IPS-15b (cell line): ENCODE measurements at regions not wholly inside any gene's neighbourhood (a gene's known extent, or its start where the extent isn't known, plus 50 kb on each side); places are given as distances from the start of the nearest gene placed in this dataset.
A peak's percentile ranks its signal among the peaks of the same experiment; 100 is the strongest.

Experiments used
- H3K27me3 ChIP-seq: one replicate; pipeline ENCODE4 v1.6.1; 2013; ENCODE audit warnings: low read length; ENCODE audit not compliant: control insufficient read depth, insufficient read depth
- H3K36me3 ChIP-seq: one replicate; pipeline ENCODE4 v1.6.1; 2013; ENCODE audit warnings: low read length; ENCODE audit not compliant: control insufficient read depth, insufficient read depth
- H3K4me1 ChIP-seq: one replicate; pipeline ENCODE4 v1.6.1; 2013; ENCODE audit warnings: mild to moderate bottlenecking, low read length; ENCODE audit not compliant: control insufficient read depth, insufficient read depth
- H3K4me3 ChIP-seq: one replicate; pipeline ENCODE4 v1.5.1; 2013; ENCODE audit warnings: low read depth, low read length
- H3K9ac ChIP-seq: one replicate; pipeline ENCODE4 v1.6.1; 2013; ENCODE audit warnings: low read depth, mild to moderate bottlenecking, low read length
- H3K9me3 ChIP-seq: one replicate; pipeline ENCODE4 v1.6.1; 2013; ENCODE audit warnings: mild to moderate bottlenecking, low read length; ENCODE audit not compliant: control insufficient read depth, insufficient read depth

DNA sequence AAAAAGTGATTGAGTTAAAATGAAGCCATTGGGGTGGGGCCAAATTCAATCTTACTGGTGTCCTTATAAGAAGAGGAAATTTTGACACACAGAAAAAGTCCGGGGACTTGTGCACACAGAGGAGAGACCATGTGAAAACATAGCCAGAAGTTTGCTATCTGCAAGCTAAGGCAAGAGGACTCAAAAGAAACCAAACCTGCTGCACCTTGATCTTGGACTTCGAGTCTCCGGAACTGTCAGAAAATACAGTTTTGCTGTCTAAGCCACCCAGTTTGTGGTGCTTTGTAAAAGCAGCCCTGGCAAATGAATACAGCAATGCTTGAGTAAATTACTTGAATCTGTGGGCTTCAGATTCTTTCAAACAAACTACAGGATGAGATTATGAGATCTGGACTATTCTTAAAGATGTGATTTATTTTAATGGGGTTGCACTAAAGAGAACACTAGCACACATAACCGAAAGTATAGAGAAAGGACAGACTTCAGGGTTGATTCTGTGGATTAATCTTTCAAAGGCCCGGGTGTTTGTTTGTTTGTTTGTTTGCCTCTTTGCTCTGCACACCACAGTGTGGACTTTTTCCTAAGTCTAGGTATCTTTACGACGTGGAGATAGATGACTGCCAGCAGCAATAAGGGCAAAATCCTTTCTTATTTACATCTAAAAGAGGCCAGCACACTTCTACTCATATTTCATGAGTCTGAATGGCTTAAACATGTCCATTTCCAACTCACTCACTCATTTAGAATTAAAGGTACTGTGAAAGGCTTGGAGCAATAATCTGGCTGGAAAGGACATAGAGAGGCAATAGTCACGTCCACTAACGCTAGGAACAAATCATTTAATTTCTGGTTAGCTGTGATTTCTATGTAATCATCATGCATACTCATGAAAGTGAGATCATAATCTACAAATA is 53.9 kb upstream of the SSR3 start:
- H3K4me3 ChIP-seq: no peak overlapping the region
- peaks cover 3% of the 10 kb centered on the region for H3K27me3 ChIP-seq
- no peak overlapping the region for H3K9ac ChIP-seq

DNA sequence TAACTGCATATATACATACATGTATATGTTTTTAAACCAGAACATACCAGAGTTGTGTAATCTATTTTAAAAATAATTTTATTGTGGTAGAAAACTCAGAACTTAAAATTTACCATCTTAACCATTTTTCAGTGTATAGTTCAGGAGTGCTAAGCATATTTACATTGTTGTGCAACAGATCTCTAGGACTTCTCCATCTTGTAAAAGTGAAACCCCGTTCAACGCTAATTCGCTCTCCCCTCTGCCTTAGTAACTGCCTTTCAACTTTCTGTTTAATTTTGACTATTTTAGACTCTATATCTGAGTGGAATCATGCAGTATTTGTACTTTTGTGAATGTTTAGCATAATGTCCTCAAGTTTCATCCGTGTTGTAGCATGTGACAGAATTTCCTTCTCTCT is 51.8 kb upstream of the SSR3 start:
- Histone ChIP-seq H3K9ac (no peak overlapping the region), H3K27me3 (peaks cover 3% of the 10 kb centered on the region), H3K4me3 (no peak overlapping the region), H3K36me3 (no peaks in the 10 kb centered on the region), H3K9me3 (no peaks in the 10 kb centered on the region), H3K4me1 (peaks cover 4% of the 10 kb centered on the region)

More for the DNA sequence above, 53.9 kb upstream of the SSR3 start:
- H3K9me3 ChIP-seq: no peaks in the 10 kb centered on the region
- H3K36me3 ChIP-seq: no peaks in the 10 kb centered on the region
- peaks cover 4% of the 10 kb centered on the region for H3K4me1 ChIP-seq

DNA sequence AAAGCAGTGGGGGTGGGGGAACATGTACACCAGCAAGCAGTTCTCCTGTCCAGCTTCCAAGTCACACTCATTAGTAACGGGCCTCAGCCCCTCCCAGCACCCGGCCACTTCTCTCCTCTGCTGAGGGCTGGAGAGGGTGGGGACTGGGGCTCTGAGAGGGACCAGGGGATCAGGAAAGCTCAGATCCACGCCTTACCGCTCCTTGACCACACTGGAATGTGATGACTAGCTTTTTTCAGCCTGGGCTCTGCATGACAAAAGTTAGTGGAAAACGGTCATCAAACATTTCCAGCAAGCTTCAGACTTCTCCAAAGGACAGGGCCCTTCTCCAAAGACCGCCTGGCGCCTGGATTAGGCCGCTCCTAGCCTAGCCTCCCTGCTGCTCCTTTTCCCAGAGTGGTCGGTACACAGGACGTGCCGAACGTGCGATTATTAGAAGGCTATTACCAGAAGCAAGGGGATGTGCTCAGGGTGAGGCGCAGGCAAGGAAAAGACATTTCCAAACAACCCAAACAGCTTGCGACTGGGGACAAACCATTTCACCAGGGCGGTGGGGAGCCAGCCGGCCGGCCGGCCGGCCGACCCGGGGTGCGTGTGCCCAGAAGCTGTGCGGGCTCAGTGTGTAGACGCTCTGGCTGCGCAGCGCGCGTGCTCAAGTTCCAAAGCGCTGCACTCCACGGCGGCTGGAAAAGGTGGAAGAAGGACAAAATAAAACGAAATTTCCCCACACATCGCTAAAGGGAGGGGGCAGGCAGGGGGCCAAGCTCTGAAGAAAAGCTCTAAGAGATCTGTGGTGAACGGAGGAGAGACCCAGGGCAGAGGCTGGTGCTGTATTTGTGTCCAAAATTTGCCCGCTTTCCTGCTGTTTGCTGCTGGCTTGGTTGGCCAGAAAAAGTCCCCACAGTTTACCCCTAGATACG is 51.0 kb upstream of the SSR3 start:
- peak overlapping the region; percentile 53 for H3K4me3 ChIP-seq
- H3K4me1 ChIP-seq: peaks cover 4% of the 10 kb centered on the region
- no peak overlapping the region for H3K9ac ChIP-seq
- no peaks in the 10 kb centered on the region for H3K9me3 ChIP-seq
- H3K27me3 ChIP-seq: peaks cover 3% of the 10 kb centered on the region
- H3K36me3 ChIP-seq: no peaks in the 10 kb centered on the region

DNA sequence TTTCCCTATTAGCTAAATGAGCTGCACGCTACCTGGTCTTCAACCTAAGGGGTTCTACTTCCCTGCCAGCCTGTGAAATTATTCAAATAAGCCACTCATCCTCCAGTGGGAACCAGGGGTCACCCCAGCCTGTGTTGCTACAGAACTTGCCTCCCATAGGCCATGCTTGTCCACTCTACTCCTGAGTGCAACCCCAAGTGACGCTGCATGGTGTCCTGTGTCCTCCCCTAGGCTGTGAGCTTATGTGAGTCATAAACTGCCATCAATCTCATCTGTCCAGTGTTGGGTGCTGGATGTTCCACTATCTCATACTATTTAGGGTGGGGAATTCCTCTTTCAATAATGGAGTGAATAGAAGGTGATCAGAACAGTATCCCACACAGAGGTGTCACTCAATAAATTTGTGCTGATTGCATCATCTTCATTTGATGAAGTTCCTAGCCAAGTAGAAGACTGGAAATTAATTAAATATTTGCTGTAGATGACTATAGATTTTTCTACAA is 49.8 kb upstream of the SSR3 start:
- H3K4me3 ChIP-seq: no peak overlapping the region
- peaks cover 4% of the 10 kb centered on the region for H3K4me1 ChIP-seq
- H3K27me3 ChIP-seq: peaks cover 3% of the 10 kb centered on the region
- no peaks in the 10 kb centered on the region for H3K36me3 ChIP-seq
- H3K9ac ChIP-seq: no peak overlapping the region
- no peaks in the 10 kb centered on the region for H3K9me3 ChIP-seq
